GM03348 (cell line): ENCODE measurements at regions not wholly inside any gene's neighbourhood (a gene's known extent, or its start where the extent isn't known, plus 50 kb on each side); places are given as distances from the start of the nearest gene placed in this dataset.
"Not testable (repeated sequence)": the region's sequence is repeated elsewhere in the genome, so short reads cannot be mapped to it uniquely, and the experiment has no call there.

Experiments
- DNase-seq: peaks from one replicate; pipeline ENCODE4 v3.0.0; 2012; ENCODE audit warnings: low spot score

GRCh38 chr14:30223385-30223785, 295.7 kb upstream of the PRKD1 start:
- peak; percentile 52 for DNase-seq

DNA sequence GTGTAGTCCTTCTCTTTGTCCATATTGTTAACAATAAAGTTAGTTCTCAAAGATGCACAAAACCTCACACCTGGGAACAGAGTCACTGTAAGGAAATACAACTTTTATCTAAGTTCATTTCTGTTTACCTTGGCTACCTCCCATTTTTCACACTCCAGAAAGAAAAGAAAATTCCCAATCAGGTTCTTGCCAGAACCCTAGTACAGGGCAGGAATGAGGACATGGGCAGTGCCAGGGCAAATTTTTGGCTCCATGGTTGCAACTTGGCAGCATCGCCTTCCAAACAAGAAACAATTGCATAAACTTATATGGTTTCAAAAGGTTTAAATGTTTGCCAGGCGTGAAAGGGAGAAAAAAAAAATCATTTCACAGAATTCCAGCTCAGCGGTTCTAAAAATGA, 296.3 kb upstream of the PRKD1 start:
- no peak for DNase-seq

GRCh38 chr14:30225176-30225575, 297.5 kb upstream of the PRKD1 start:
- DNase-seq: no peak

GRCh38 chr14:30227436-30227835, 299.8 kb upstream of the PRKD1 start:
- DNase-seq: peak; percentile 13

DNA sequence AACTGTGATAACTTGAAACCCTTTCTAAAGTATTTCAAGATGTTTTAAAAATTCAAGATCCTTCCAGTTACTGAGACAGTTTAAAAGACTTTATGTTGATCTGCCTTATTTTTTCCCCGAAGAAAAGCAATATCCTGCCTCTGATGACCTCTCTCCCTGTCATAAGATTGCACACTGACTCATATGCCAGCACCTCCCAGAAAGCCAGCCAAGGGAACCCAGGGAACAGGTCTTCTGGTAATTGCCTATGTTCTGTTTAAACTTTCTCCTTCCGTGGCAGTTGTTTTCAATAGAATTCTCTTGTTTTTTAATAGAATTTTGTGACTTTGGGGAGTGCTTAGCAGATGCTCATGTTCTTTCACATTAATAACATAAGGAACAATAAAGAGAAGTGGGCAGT, 300.2 kb upstream of the PRKD1 start:
- DNase-seq: peak; percentile 27

DNA sequence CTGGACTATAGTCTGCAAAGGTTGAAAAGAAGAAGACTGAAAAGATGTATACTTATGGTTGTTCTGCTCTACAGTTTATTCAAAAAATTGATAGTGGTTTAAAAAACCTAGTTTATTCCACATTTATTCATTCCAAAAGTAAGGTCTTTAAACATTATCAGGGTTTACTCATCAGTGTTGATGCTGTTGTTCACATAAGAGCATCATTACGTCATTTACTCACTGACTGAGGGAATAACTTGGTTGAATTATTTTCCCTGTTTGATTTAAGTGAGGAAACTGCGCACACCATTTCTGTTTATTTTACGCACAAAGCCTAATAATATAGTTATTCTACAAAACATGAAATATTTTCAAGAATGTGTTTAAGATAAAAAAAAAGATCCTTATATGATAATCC, 303.1 kb upstream of the PRKD1 start:
- no peak for DNase-seq

DNA sequence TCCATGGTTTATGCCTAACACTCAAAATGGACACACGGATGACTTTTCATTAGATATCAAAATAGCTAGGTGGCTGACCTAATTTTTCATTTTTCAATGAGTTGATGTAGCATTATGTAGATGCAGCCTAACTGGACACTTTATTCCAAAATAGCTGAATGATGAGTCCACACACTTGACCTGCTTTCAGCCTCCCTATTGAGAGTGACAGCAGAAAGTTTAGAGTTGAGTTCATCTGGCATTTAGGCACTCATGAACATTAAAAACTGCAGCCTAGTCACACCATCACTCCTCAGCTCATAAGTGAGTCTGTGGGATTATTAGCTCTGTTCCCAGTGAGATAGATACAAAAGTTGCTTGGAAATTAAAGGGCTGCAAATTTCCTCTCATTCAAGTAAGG, 307.3 kb upstream of the PRKD1 start:
- DNase-seq: no peak

- no peak for DNase-seq
These were observed 307.8 kb upstream of the PRKD1 start for GRCh38 chr14:30235485-30235884.

- no peak for DNase-seq
These were observed 311.3 kb upstream of the PRKD1 start for GRCh38 chr14:30238936-30239335.

- no peak for DNase-seq
These were observed 312.4 kb upstream of the PRKD1 start for GRCh38 chr14:30240018-30240417.

DNA sequence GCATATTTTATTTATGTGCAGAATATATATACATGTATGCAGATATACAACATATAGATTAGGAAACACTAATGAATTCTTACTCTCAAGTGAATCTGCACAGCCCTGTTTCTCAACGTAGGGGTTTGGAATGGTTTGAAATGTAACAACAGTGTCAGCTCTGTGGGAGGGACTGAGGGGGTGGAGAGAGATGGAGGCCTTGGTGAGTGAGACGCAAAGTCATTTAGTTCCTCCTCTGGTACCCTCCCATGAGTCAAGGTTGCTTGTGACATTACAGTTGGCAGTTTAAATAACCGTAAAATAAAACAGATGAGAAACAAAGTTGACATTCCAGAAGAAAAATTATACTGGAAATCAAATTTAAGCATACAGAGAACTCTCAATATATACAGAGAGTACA, 313.0 kb upstream of the PRKD1 start:
- no peak for DNase-seq

DNA sequence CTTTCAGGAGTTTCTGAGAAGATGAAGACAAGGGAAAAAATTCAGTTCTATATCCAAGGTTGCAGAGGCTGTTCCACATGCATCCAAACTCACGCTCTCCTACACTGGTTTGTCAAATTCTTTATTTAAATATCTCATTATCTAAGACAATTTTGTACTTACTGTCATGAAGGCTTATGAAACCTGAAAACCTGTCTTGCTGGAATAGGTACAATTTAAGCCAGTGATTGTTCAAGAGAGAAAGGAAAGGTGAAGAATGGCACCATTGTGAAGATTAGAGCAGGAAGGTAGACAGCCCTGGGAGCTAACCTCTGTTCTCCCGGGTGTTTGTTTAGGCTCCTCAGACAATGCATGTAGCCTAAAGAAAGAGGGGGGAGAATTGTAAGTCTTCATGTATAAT, 315.1 kb upstream of the PRKD1 start:
- DNase-seq: no peak

GRCh38 chr14:30243207-30243606, 315.6 kb upstream of the PRKD1 start:
- no peak for DNase-seq

DNA sequence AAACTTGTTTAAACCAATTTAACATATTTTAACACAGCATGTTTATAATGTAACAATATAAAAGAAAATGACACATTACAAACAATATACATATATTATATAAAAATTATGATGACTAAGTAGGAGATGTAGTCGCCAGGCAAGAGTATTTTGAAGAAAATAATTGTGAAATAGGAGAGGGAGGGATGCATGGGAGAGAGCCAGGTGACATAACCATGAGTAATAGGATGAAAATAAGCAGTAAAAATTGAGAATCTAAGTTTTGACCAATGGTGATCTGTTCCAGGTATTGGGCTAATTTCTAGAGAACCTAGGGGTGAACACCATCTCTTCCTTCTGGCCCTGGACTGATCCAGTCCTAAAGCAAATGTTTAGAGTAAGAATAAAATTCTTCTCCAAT, 315.2 kb upstream of the G2E3 start:
- peak; percentile 62 for DNase-seq

GRCh38 chr14:30244348-30244747, 314.6 kb upstream of the G2E3 start:
- DNase-seq: not testable (repeated sequence)

DNA sequence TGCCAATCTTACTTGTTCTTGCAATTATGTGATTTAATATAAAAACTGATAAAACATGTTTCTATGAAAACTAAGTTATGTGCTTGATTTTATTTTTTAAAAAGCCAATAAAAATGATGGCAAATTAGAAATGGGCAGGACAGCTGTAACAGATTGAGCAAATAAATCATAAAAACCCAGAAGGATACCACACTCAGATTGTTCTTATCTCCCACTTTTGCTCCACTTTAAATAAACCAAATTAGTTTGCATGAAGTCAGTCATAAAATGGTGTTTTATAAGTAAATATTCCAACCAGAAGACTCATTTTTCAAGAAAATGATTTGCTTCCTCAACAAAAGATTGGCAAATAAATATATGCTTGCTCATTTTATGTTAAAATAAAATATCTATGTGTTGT, 307.9 kb upstream of the G2E3 start:
- DNase-seq: no peak

- DNase-seq: no peak
These were observed 307.3 kb upstream of the G2E3 start for GRCh38 chr14:30251557-30252100.

GRCh38 chr14:30252151-30252550, 306.8 kb upstream of the G2E3 start:
- DNase-seq: no peak

GRCh38 chr14:30252783-30253674, 305.9 kb upstream of the G2E3 start:
- no peak for DNase-seq

GRCh38 chr14:30256627-30257026, 302.3 kb upstream of the G2E3 start:
- no peak for DNase-seq

DNA sequence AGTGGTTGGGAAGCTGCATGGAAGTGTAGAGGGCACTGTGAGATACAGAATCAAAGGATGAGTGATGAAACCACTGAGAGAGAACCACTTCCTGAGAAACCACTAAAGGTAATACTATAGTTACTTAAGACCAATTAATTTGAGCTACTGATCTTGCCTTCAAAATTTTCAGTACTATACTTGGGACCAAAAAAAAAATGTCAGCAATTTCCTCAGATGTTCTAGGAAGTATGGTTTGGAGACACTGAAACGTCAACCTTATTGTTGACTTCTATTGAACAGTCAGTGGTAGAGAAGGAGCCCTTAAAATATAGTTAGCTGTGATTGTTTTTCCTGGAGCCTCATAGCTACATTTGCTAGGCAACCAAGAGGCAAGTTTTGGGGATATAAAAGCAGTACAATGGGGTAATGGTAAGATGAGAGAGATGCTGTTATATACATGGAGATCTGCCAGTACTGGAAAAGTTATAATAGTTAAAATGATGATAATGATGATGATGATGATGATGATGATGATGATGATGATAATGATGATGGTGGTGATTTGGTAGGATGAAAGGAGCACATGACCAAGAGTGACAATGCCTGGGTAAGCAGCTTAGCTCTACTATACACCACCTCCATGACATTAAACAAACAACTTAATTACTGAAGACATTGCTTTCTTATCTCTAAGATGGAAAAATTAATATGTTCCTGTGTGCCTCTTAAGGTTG, 300.9 kb upstream of the G2E3 start:
- no peak for DNase-seq

DNA sequence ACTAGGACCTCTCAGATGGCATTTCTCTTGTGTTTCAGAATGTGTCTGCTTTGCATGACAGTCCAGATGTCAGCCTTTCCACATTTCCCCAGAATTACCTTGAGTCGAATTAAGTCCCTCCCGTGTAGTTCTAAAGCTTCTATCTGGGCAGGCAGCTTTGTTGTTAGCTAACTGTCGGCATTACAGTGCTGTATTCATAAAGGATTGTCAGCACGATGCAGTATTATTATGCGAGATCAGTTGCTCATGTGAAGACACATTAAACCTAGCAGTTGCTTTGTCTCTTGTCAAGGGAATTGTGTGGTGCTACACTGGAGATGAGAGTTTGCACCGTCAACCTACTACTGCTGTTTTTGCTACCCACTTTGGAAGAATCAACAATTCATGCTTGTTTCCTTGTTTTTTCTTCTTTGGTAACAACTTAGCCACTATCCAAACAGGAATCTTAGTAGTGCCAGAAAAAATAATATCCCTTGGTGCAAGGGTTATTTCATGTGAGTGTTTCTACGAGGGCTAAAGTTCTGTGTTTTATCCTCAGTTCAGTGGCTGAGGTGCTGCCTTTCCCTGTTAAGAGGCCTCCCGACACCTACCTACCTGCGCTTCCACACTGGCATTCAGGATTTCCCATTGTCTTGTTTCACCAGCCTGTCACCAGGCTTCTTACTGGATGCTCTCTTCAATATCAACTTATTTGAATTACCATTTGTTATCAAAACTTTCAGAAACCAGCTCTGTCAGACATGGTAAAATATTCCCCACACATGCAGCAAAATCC, 297.9 kb upstream of the G2E3 start:
- DNase-seq: no peak
